H1 (cell line): ENCODE measurements at regions not wholly inside any gene's neighbourhood (a gene's known extent, or its start where the extent isn't known, plus 50 kb on each side); places are given as distances from the start of the nearest gene placed in this dataset.

Source experiments
- GTF2F1 ChIP-seq: IDR thresholded peaks from 2 replicates; pipeline ENCODE4 v1.6.1; 2012; ENCODE audit warnings: low read depth, low read length, improper control_type of control experiment, borderline replicate concordance
- TAF7 ChIP-seq: optimal IDR thresholded peaks from 2 replicates; pipeline ENCODE3; 2011; ENCODE audit warnings: low read depth, mild to moderate bottlenecking, inconsistent platforms, low read length, moderate library complexity, borderline replicate concordance
- TF ChIP-seq, protein P1 (sequence below): fragments of 300-600 bp; sonication (generic); IDR thresholded peaks from 2 replicates; pipeline ENCODE4 v1.7.1; 2012; ENCODE audit warnings: low read length, moderate library complexity, mild to moderate bottlenecking, inconsistent platforms; ENCODE audit not compliant: insufficient replicate concordance

GRCh38 chr7:152508701-152509100, 72.9 kb upstream of the KMT2C start (continued):
- TF ChIP-seq, protein P1, sequence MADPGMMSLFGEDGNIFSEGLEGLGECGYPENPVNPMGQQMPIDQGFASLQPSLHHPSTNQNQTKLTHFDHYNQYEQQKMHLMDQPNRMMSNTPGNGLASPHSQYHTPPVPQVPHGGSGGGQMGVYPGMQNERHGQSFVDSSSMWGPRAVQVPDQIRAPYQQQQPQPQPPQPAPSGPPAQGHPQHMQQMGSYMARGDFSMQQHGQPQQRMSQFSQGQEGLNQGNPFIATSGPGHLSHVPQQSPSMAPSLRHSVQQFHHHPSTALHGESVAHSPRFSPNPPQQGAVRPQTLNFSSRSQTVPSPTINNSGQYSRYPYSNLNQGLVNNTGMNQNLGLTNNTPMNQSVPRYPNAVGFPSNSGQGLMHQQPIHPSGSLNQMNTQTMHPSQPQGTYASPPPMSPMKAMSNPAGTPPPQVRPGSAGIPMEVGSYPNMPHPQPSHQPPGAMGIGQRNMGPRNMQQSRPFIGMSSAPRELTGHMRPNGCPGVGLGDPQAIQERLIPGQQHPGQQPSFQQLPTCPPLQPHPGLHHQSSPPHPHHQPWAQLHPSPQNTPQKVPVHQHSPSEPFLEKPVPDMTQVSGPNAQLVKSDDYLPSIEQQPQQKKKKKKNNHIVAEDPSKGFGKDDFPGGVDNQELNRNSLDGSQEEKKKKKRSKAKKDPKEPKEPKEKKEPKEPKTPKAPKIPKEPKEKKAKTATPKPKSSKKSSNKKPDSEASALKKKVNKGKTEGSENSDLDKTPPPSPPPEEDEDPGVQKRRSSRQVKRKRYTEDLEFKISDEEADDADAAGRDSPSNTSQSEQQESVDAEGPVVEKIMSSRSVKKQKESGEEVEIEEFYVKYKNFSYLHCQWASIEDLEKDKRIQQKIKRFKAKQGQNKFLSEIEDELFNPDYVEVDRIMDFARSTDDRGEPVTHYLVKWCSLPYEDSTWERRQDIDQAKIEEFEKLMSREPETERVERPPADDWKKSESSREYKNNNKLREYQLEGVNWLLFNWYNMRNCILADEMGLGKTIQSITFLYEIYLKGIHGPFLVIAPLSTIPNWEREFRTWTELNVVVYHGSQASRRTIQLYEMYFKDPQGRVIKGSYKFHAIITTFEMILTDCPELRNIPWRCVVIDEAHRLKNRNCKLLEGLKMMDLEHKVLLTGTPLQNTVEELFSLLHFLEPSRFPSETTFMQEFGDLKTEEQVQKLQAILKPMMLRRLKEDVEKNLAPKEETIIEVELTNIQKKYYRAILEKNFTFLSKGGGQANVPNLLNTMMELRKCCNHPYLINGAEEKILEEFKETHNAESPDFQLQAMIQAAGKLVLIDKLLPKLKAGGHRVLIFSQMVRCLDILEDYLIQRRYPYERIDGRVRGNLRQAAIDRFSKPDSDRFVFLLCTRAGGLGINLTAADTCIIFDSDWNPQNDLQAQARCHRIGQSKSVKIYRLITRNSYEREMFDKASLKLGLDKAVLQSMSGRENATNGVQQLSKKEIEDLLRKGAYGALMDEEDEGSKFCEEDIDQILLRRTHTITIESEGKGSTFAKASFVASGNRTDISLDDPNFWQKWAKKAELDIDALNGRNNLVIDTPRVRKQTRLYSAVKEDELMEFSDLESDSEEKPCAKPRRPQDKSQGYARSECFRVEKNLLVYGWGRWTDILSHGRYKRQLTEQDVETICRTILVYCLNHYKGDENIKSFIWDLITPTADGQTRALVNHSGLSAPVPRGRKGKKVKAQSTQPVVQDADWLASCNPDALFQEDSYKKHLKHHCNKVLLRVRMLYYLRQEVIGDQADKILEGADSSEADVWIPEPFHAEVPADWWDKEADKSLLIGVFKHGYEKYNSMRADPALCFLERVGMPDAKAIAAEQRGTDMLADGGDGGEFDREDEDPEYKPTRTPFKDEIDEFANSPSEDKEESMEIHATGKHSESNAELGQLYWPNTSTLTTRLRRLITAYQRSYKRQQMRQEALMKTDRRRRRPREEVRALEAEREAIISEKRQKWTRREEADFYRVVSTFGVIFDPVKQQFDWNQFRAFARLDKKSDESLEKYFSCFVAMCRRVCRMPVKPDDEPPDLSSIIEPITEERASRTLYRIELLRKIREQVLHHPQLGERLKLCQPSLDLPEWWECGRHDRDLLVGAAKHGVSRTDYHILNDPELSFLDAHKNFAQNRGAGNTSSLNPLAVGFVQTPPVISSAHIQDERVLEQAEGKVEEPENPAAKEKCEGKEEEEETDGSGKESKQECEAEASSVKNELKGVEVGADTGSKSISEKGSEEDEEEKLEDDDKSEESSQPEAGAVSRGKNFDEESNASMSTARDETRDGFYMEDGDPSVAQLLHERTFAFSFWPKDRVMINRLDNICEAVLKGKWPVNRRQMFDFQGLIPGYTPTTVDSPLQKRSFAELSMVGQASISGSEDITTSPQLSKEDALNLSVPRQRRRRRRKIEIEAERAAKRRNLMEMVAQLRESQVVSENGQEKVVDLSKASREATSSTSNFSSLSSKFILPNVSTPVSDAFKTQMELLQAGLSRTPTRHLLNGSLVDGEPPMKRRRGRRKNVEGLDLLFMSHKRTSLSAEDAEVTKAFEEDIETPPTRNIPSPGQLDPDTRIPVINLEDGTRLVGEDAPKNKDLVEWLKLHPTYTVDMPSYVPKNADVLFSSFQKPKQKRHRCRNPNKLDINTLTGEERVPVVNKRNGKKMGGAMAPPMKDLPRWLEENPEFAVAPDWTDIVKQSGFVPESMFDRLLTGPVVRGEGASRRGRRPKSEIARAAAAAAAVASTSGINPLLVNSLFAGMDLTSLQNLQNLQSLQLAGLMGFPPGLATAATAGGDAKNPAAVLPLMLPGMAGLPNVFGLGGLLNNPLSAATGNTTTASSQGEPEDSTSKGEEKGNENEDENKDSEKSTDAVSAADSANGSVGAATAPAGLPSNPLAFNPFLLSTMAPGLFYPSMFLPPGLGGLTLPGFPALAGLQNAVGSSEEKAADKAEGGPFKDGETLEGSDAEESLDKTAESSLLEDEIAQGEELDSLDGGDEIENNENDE = no peak
- TF ChIP-seq GTF2F1 = no peak
- TF ChIP-seq TAF7 = no peak
